Activated naive CD8-positive, alpha-beta T cell treated with anti-CD3 and anti-CD28 coated beads, Interleukin-2, amount 50 U/mL, for 24 hours (primary cell): ENCODE measurements at regions not wholly inside any gene's neighbourhood (a gene's known extent, or its start where the extent isn't known, plus 50 kb on each side); places are given as distances from the start of the nearest gene placed in this dataset.
"Not testable (repeated sequence)": the region's sequence is repeated elsewhere in the genome, so short reads cannot be mapped to it uniquely, and the experiment has no call there.

Experiments used
- ATAC-seq: fragments of 150-1000 bp; cut with Tn5 transposase; one replicate; pipeline ENCODE4 v1.10.0; 2021
- DNase-seq: peaks from one replicate; pipeline ENCODE4 v3.0.0; 2021
- H3K27ac Mint-ChIP-seq: one replicate; pipeline ENCODE4 v1.8.0; 2021; ENCODE audit warnings: mild to moderate bottlenecking, mixed read lengths
- H3K27me3 Mint-ChIP-seq: one replicate; pipeline ENCODE4 v1.8.0; 2021; ENCODE audit warnings: mixed read lengths
- H3K36me3 Mint-ChIP-seq: one replicate; pipeline ENCODE4 v1.8.0; 2021; ENCODE audit warnings: low read depth, mixed read lengths
- H3K4me1 Mint-ChIP-seq: one replicate; pipeline ENCODE4 v1.8.0; 2021; ENCODE audit warnings: mixed read lengths
- H3K4me3 Mint-ChIP-seq: one replicate; pipeline ENCODE4 v1.8.0; 2021; ENCODE audit warnings: mild to moderate bottlenecking, moderate library complexity, mixed read lengths
- H3K9me3 Mint-ChIP-seq: one replicate; pipeline ENCODE4 v1.8.0; 2021; ENCODE audit warnings: mixed read lengths

DNA sequence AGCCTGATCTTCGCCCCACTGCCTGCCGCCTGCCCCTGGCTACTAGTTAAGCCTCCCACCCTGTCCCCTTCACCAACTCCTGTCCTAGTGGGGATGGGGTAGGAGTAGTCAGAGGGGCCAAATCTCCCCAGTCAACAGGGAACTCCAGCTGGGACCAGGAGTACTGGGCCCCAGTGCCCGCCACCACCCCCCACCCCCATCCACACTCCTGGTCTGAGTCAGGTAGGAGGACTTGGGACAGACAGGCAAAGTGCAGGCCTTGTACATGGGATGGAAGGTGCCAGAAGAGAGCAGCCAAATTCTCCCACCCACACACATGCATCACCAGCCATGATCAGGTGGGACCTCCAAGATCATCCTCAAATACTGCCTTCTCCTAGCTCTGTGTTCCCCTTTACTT is 128.4 kb downstream of the POTEG start:
- not testable (repeated sequence) for ATAC-seq, H3K27me3 Mint-ChIP-seq

DNA sequence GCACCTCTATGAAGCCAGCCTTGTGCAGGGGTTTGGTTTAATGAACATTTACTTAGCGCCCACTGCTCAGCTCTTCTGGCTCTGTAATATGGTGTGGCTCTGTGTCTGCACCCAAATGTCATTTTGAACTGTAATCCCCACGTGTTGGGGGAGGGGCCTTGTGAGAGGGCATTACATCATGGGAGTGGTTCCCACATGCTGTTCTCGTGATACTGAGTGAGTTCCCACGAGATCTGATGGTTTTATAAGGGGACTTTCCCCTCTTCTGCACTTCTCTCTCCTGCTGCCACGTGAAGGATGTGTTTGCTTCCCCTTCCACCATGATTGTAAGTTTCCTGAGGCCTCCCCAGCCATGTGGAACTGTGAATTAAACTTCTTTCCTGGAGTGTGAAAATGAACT is 127.7 kb downstream of the POTEG start:
- ATAC-seq: peak; percentile 10
- not testable (repeated sequence) for H3K9me3 Mint-ChIP-seq, H3K4me1 Mint-ChIP-seq, H3K27ac Mint-ChIP-seq, DNase-seq, H3K4me3 Mint-ChIP-seq, H3K36me3 Mint-ChIP-seq, H3K27me3 Mint-ChIP-seq

More for the DNA sequence above, 128.4 kb downstream of the POTEG start:
- not testable (repeated sequence) for H3K9me3 Mint-ChIP-seq, H3K27ac Mint-ChIP-seq, H3K36me3 Mint-ChIP-seq, DNase-seq, H3K4me1 Mint-ChIP-seq, H3K4me3 Mint-ChIP-seq

DNA sequence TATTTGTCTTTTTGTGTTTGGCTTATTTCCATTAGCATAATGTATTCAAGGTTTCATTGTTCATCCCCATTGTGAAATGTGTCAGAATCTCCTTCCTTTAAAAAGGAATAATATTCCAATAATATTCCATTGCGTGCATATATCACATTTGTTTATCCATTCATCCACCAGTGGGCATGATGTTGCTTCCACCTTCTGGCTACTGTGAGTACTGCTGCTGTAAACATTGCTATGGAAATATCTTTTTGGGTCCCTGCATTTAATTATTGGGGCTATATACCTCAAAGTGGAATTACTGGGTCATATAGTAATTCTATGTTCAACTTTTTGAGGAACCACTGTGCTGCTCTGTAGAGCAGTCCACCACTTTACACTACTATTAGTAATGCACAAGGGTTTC is 123.1 kb downstream of the POTEG start:
- H3K27me3 Mint-ChIP-seq, H3K4me3 Mint-ChIP-seq, ATAC-seq, H3K4me1 Mint-ChIP-seq, H3K27ac Mint-ChIP-seq, H3K9me3 Mint-ChIP-seq, DNase-seq, H3K36me3 Mint-ChIP-seq: not testable (repeated sequence)

DNA sequence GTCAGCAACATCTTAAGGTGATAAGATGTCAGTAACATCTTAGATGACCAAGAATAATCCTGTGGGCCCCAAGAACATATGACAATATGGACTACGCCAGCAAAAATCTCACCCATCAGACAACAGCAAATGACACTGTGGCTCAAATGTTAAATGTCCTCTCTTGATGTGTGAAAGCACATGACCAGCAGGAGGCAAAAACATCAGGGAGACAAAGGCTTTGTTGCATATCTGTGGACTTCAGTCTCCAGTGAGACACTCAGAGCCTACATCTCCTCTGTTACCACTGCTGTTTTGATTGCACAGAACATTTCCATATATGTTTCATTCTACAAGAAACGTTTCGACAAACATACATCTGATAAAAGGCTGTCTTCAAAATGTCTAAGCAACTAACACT is 103.5 kb downstream of the POTEG start:
- not testable (repeated sequence) for H3K36me3 Mint-ChIP-seq, H3K4me3 Mint-ChIP-seq, H3K4me1 Mint-ChIP-seq, ATAC-seq, H3K27ac Mint-ChIP-seq, H3K9me3 Mint-ChIP-seq, H3K27me3 Mint-ChIP-seq, DNase-seq

DNA sequence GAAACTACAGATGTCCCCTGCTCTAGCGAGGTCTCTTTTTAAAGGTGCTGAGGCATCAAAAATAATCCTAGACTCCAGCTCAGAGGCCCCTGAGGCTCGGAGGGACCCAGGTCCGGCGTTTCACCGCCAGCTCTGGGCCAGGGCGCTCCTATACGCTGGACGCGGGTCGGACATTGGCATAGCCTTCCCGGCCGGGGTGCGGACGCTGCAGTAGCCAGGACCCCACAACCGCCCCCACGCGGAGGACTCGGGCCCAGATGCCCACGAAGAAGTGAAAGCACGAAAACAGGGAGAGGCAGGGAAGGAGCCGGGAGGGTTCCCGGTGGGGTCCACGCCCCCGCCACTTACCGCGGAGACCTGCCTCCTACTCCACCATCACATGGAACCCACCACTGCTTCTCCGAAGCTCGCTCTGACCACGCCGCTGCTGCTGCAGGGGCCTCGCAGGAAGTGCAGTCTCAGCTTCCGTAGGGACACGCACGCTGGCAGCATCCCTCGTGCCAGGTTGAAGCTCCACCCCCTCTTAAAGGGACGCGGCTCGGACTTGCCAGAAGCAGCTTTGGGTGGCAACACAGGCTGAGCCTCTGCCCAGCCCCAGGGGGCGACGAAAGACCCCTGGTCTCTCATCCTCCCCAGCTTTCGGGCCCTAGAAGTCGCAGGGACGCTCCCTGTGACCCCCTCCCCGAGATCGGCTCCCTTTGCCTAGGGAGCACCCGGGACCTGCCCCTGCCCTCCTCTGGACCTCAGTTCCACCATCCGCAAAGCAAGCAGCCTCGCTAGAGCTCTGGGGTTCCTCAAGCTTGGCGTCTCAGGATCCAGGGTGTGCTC is 96.7 kb downstream of the POTEG start:
- not testable (repeated sequence) for H3K4me1 Mint-ChIP-seq, ATAC-seq, H3K36me3 Mint-ChIP-seq, H3K4me3 Mint-ChIP-seq, DNase-seq, H3K27me3 Mint-ChIP-seq, H3K27ac Mint-ChIP-seq, H3K9me3 Mint-ChIP-seq

DNA sequence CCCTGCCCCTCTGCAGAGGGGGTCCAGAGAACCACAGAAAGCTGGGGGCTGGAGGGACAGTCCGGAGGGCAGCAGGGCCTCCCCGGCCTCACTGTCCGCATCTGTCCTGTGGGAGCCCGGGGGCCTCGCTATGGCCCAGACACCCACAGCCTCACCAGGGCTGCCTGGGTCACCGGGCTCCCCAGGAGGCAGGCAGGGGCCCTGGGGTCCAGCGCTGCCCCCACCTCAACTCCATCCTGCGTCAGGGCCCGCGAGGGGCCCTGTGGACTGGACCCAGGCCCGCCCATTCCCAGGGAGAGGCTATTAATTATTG is 96.1 kb downstream of the POTEG start:
- not testable (repeated sequence) for H3K4me3 Mint-ChIP-seq, ATAC-seq, H3K4me1 Mint-ChIP-seq, H3K27me3 Mint-ChIP-seq, H3K36me3 Mint-ChIP-seq, H3K27ac Mint-ChIP-seq, H3K9me3 Mint-ChIP-seq, DNase-seq

DNA sequence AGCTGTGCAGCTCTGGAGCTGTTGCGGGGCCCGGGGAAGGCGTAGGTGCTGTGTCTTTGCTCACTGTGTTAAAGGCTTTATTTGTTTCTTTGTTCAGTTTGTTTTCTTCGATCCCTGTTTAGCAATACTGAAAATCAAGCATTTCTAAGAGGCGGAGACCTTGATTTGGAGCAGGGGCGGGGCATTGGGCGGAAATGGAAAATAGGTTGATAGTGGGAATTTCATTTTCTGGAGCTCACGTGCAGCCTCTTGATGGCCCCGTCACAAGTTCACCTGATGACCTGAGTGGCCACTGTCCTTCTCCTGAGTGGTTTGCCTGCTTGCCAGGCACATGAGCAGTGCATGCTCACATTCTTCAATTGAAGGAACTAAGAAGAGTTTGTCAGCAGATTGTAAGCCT is 93.2 kb downstream of the POTEG start:
- ATAC-seq, H3K9me3 Mint-ChIP-seq, H3K4me3 Mint-ChIP-seq, H3K36me3 Mint-ChIP-seq, H3K27me3 Mint-ChIP-seq, H3K4me1 Mint-ChIP-seq, DNase-seq, H3K27ac Mint-ChIP-seq: not testable (repeated sequence)

DNA sequence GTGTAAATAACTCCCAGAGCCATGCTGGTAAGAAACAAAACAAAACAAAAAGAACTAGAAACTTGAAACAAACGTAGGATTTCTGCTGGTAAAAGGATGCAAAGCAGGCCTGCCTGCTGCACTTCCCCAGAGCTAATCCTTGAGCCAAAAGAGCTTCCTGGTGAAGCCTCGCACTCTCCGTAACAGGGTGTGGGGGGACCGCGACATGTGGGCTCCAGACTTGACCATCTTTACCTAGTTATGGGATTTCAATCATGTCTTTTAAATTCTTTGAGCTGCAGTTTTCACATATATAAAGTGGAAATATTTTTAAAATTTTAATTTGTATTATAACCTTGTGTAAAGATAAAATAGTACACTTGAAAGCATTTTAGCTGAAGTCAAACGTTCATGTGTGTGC is 92.5 kb downstream of the POTEG start:
- H3K27ac Mint-ChIP-seq, H3K4me3 Mint-ChIP-seq, H3K4me1 Mint-ChIP-seq, H3K9me3 Mint-ChIP-seq, H3K36me3 Mint-ChIP-seq, ATAC-seq, H3K27me3 Mint-ChIP-seq, DNase-seq: not testable (repeated sequence)

DNA sequence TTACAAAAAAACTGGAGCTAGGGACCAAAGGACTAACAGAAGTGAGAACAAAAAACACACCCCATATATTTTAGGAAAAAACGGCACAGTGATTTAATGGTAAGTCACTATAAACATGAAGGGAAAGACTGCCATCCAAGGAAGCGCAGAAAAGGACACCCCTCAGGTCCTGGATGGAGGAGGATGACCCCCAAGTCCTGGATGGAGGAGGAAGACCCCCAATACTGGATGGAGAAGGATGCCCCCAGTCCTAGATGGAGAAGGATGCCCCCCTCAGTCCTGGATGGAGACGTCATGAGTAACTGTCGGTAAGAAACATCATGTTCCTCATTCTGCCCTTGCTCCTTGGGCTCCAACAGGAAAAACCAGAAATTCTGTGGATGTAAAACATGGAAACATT is 89.9 kb downstream of the POTEG start:
- not testable (repeated sequence) for H3K27me3 Mint-ChIP-seq, H3K9me3 Mint-ChIP-seq, H3K4me1 Mint-ChIP-seq, ATAC-seq, H3K36me3 Mint-ChIP-seq, DNase-seq, H3K27ac Mint-ChIP-seq, H3K4me3 Mint-ChIP-seq

DNA sequence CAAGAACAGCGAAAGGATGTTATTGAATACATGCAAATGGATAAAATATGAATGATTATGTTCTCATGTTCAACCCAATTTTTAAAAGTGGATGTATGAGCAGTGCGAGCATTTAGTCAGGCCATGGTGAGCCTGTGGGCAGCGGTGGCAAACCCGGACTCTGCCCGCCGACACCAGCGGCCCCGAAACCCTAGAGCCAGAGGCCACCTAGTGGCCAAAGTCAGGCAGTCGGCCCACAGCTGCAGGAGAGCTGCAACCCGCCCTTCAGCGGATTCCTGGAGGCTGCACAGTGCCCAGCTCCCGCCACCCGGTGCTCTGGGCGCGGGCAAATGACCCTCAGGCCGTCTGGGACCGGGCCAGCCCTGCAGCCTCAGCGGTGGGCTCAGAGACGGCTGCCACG is 89.5 kb downstream of the POTEG start:
- not testable (repeated sequence) for H3K4me1 Mint-ChIP-seq, DNase-seq, H3K27me3 Mint-ChIP-seq, ATAC-seq, H3K27ac Mint-ChIP-seq, H3K4me3 Mint-ChIP-seq, H3K36me3 Mint-ChIP-seq, H3K9me3 Mint-ChIP-seq

DNA sequence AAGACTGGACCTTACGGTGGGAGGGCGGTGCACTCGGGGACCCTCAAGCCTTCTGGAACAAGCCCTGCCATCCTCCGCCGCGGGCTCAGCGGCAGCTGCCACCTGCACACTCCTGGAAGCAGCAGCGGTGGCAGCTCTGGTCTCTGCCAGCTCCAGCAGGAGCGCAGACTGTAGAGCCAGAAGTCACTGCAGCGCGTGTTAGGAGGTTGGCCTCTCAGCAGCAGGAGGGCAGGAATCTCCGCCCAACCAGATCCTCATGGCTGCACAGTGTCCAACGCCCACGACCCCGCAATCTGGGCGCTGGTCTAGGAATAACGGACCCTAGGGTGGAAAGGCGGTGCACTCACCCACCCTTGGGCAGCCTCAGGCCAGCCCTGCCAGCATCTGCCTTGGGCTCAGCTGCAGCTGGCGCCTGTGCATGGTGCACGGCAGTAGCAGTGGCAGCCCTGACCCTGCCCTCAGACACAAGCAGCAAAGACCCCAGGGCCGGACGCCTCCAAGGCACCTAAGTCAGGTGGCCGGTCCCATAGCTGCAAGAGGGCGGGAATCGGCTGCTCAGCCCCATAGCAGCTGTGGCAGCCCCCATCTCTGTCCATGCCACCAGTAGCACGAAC is 88.7 kb downstream of the POTEG start:
- not testable (repeated sequence) for DNase-seq, H3K27ac Mint-ChIP-seq, H3K9me3 Mint-ChIP-seq, H3K4me3 Mint-ChIP-seq, H3K27me3 Mint-ChIP-seq, H3K4me1 Mint-ChIP-seq, H3K36me3 Mint-ChIP-seq, ATAC-seq

DNA sequence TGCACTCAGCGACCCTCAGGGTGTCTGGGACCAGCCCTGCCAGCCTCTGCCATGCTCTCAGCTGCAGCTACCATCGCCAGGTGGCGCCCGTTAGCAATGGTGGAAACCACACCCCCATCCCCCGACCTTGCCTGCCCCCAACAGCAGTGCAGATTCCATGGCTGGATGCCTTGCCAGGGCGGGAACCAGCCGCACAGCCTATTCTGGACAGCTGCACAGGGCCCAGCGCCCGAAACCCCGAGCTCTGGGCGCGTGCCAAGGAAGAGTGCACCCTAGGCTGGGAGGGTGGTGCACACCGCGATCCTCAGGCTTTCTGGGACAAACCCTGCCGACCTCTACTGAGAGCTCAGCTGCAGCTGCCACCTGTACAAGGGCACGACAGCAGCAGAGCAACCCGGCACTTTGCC is 88.1 kb downstream of the POTEG start:
- not testable (repeated sequence) for H3K27ac Mint-ChIP-seq, H3K4me1 Mint-ChIP-seq, H3K27me3 Mint-ChIP-seq, H3K9me3 Mint-ChIP-seq, H3K36me3 Mint-ChIP-seq, H3K4me3 Mint-ChIP-seq, DNase-seq
- ATAC-seq: peak; percentile 46

DNA sequence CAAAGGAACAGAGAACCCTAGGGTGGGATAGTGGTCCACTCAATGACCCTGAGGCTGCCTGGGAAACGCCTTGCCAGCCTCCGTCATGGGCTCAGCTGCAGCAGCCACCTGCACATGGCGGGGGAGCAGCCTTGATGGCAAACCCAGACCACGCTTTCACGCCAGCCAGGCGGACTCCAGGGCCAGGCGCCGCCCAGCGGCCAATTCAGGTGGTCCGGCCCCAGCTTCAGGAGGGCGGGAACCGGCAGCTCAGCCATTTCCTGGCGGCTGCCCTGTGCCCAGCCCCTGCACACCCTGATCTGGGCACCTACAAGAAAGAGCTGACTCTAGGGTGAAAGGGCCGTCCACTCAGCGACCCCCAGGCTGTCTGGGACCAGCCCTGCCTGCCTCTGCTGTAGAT is 87.5 kb downstream of the POTEG start:
- H3K9me3 Mint-ChIP-seq, H3K27me3 Mint-ChIP-seq, ATAC-seq: not testable (repeated sequence)

DNA sequence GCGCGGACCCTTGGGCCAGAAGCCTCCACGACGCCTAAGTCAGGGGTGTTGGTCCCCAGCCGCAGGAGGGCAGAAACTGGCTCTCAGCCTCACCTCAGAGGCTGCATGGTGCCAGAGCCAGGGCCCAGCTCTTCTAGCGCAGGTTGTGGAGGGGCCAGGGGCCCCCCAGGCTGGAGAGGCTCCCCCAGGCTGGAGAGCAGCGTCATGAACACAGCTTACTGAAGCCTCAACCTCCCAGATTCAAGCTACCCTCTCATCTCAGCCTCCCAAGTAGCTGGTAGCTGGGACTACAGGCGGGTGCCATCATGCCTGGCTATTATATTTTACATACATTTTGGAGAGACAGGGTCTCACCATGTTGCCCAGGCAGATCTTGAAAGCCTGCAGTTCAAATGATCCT is 87.0 kb downstream of the POTEG start:
- H3K9me3 Mint-ChIP-seq, ATAC-seq, H3K27me3 Mint-ChIP-seq, H3K36me3 Mint-ChIP-seq, H3K4me1 Mint-ChIP-seq, H3K4me3 Mint-ChIP-seq, H3K27ac Mint-ChIP-seq, DNase-seq: not testable (repeated sequence)

More for the DNA sequence above, 87.5 kb downstream of the POTEG start:
- H3K4me1 Mint-ChIP-seq, H3K4me3 Mint-ChIP-seq, H3K27ac Mint-ChIP-seq, H3K36me3 Mint-ChIP-seq, DNase-seq: not testable (repeated sequence)
